ENCODE measurements at regions not wholly inside any gene's neighbourhood (a gene's known extent, or its start where the extent isn't known, plus 50 kb on each side); places are given as distances from the start of the nearest gene placed in this dataset.

GRCh38 chr12:60112763-60113162, 516.9 kb downstream of the SLC16A7 start:
- Mint-ChIP-seq H3K27me3 (no peaks in the 10 kb centered on the region), H3K27ac (no peak overlapping the region), H3K4me1 (ENCODE audit: low read depth) (no peaks in the 10 kb centered on the region), H3K36me3 (ENCODE audit: low read depth) (no peaks in the 10 kb centered on the region), H3K9me3 (no peaks in the 10 kb centered on the region), H3K4me3 (no peak overlapping the region)
- intact Hi-C loops (cut with micrococcal nuclease): no loop called here
- ATAC-seq: no peak
- no peak for TF ChIP-seq CTCF (IDR thresholded peaks at IDR 0.05)
- DNase-seq: no peak
- ChIA-PET CTCF (no interaction called here), POLR2A (no interaction called here)

- ChIA-PET POLR2A (no interaction called here), CTCF (no interaction called here)
- Mint-ChIP-seq H3K4me1 (ENCODE audit: low read depth) (no peaks in the 10 kb centered on the region), H3K4me3 (no peak overlapping the region), H3K36me3 (ENCODE audit: low read depth) (no peaks in the 10 kb centered on the region), H3K27ac (no peak overlapping the region), H3K9me3 (no peaks in the 10 kb centered on the region), H3K27me3 (no peaks in the 10 kb centered on the region)
- intact Hi-C loops (cut with micrococcal nuclease): no loop called here
- DNase-seq (no peak), ATAC-seq (no peak)
- no peak for TF ChIP-seq CTCF (IDR thresholded peaks at IDR 0.05)
Measured at GRCh38 chr12:60114169-60114568, 518.3 kb downstream of the SLC16A7 start.

GRCh38 chr12:60119327-60119726, 523.5 kb downstream of the SLC16A7 start:
- Mint-ChIP-seq H3K4me3 (no peak overlapping the region), H3K27me3 (no peaks in the 10 kb centered on the region), H3K4me1 (ENCODE audit: low read depth) (no peaks in the 10 kb centered on the region), H3K27ac (no peak overlapping the region), H3K36me3 (ENCODE audit: low read depth) (no peaks in the 10 kb centered on the region), H3K9me3 (no peaks in the 10 kb centered on the region)
- no peak for TF ChIP-seq CTCF (IDR thresholded peaks at IDR 0.05)
- DNase-seq (no peak), ATAC-seq (no peak)
- ChIA-PET CTCF (no interaction called here), POLR2A (no interaction called here)
- intact Hi-C loops (cut with micrococcal nuclease): no loop called here

GRCh38 chr12:60120199-60120598, 524.4 kb downstream of the SLC16A7 start:
- no peak for TF ChIP-seq CTCF (IDR thresholded peaks at IDR 0.05)
- no peaks in the 10 kb centered on the region for H3K9me3 Mint-ChIP-seq
- DNase-seq (no peak), ATAC-seq (no peak)
- no peaks in the 10 kb centered on the region for H3K4me1 Mint-ChIP-seq (ENCODE audit: low read depth)
- POLR2A ChIA-PET: no interaction called here
- intact Hi-C loops (cut with micrococcal nuclease): loop anchor here (10.0 kb wide), 1 partner anchor 585 kb away; no protein-coding TSS in a partner anchor
- CTCF ChIA-PET: no interaction called here
- H3K27me3 Mint-ChIP-seq: no peaks in the 10 kb centered on the region
- H3K27ac Mint-ChIP-seq: no peak overlapping the region
- no peaks in the 10 kb centered on the region for H3K36me3 Mint-ChIP-seq (ENCODE audit: low read depth)
- no peak overlapping the region for H3K4me3 Mint-ChIP-seq

GRCh38 chr12:60123557-60123956, 527.7 kb downstream of the SLC16A7 start:
- DNase-seq (no peak), ATAC-seq (no peak)
- Mint-ChIP-seq H3K9me3 (peaks cover 3% of the 10 kb centered on the region), H3K36me3 (ENCODE audit: low read depth) (no peaks in the 10 kb centered on the region), H3K4me1 (ENCODE audit: low read depth) (no peaks in the 10 kb centered on the region), H3K4me3 (no peak overlapping the region), H3K27me3 (no peaks in the 10 kb centered on the region), H3K27ac (no peak overlapping the region)
- no peak for TF ChIP-seq CTCF (IDR thresholded peaks at IDR 0.05)
- ChIA-PET CTCF (no interaction called here), POLR2A (no interaction called here)
- intact Hi-C loops (cut with micrococcal nuclease): loop anchor here (10.0 kb wide), 1 partner anchor 589 kb away; no protein-coding TSS in a partner anchor
